LNCAP (cell line): ENCODE measurements at regions not wholly inside any gene's neighbourhood (a gene's known extent, or its start where the extent isn't known, plus 50 kb on each side); places are given as distances from the start of the nearest gene placed in this dataset.

Experiments
- TF ChIP-seq, protein P1 (sequence below): fragments of 450-650 bp; IDR thresholded peaks from 2 replicates; pipeline ENCODE4 v1.5.1; 2017; ENCODE audit warnings: mild to moderate bottlenecking

DNA sequence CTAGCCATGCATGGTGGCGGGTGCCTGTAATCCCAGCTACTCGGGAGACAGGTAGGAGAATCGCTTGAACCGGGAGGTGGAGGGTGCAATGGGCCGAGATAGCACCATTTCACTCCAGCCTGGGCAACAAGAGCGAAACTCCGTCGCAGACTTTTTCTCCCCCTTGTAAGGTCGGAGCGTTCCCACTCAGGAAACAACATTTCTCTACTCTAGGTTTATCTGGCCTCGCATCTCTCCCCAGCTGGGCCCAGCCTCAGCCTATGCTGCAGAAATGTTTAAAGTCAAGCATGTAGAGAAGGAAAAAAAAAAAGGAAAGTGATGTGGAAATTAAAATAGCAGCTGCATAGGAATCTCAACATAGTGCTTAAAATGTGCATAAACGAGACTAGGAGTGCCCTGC is 172.3 kb downstream of the TRIM27 start:
- TF ChIP-seq, protein P1, sequence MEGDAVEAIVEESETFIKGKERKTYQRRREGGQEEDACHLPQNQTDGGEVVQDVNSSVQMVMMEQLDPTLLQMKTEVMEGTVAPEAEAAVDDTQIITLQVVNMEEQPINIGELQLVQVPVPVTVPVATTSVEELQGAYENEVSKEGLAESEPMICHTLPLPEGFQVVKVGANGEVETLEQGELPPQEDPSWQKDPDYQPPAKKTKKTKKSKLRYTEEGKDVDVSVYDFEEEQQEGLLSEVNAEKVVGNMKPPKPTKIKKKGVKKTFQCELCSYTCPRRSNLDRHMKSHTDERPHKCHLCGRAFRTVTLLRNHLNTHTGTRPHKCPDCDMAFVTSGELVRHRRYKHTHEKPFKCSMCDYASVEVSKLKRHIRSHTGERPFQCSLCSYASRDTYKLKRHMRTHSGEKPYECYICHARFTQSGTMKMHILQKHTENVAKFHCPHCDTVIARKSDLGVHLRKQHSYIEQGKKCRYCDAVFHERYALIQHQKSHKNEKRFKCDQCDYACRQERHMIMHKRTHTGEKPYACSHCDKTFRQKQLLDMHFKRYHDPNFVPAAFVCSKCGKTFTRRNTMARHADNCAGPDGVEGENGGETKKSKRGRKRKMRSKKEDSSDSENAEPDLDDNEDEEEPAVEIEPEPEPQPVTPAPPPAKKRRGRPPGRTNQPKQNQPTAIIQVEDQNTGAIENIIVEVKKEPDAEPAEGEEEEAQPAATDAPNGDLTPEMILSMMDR: no peak

- TF ChIP-seq, protein P1: no peak
Observed at GRCh38 chr6:28751963-28752350, 171.8 kb downstream of the TRIM27 start.

DNA sequence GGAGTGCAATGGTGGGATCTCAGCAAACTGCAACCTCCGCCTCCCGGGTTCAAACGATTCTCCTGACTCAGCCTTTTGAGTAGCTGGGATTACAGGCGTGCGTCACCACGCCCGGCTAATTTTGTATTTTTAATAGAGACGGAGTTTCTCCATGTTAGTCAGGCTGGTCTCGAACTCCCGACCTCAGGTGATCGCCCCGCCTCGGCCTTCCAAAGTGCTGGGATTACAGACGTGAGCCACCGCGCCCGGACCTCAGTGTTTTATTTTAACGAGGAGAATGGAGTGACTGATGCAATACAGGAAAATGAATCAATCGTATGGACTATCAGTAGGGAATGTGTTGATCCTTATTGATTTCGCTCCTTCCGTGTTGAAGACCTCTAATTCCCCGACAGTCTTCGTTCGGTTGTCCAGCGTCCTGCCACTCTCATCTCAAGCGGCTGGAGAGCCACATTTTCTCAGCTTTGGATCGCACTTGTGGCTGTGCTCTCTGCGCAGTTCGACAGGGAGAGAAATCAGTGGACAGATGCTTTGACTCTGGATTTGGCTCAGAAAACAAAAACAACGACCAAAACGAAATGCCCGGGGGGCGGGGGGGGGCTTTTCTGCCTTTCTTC is 166.2 kb downstream of the TRIM27 start:
- TF ChIP-seq, protein P1: no peak

DNA sequence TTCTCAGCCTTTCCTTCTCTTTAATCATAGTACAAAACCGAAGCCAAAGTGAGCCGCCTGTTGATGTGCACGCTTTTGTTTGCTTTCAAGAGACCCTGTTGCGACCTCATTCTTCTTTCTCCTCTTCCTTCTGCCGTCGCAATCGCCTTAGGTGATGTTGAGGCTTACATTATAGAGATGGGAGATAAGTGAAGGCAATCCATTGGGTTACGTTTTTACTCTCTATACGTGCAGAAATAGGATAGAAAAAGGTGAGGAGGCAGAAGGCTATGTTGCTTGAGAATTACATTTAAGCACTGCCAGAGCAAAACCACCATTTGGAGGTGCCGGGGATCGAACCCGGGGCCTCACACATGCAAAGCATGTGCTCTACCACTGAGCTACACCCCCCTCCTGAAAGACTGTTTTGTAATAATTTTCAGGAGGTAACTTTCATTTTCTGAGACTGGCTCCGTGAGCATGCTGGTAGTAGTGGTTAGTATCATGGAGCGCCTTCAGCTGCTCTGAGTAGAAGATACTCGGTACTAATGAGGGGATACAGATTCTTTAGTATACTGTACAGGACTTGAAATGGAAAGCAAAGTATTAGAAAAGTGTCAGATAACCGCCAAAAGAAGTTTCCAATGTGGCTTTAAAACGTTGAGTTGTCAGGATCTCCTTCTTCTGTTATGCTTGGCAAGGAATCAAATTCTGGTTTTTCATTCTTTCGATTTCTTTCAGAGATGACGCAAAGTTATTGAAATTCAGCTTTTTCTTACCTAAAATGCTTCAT is 165.6 kb downstream of the TRIM27 start:
- TF ChIP-seq, protein P1: no peak

DNA sequence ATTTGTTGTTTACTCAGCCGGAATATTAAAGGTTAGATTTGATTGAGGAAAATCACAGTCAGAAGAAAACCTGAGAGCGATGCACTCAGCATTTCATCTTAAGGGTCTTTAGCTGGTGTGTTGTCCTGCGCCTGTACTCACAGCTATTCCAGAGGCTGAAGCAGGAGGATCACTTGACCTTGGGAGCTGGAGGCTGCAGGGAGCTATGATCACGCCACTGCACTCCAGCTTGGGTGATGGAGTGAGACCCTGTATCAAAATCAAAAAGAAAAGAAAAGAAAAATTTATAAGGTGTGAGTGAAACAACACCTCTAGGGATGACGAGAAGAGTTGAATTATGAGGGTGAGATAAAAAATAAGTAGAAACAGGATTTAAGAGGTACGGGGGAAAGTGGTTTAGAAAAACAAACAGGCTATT is 165.0 kb downstream of the TRIM27 start:
- TF ChIP-seq, protein P1: no peak

- TF ChIP-seq, protein P1: no peak
Observed at GRCh38 chr6:28764014-28764723, 159.6 kb downstream of the TRIM27 start.

GRCh38 chr6:28764761-28765282 is 159.0 kb downstream of the TRIM27 start:
- TF ChIP-seq, protein P1: no peak
